Mesendoderm (in vitro differentiated cells): ENCODE measurements at regions not wholly inside any gene's neighbourhood (a gene's known extent, or its start where the extent isn't known, plus 50 kb on each side); places are given as distances from the start of the nearest gene placed in this dataset.

Source experiments
- DNase-seq: peaks from one replicate; pipeline ENCODE4 v3.0.0; 2013
- H2AK5ac ChIP-seq: 2 replicates; pipeline ENCODE4 v1.6.1; 2013; ENCODE audit warnings: low read length, inconsistent platforms
- H2BK120ac ChIP-seq: 2 replicates; pipeline ENCODE4 v1.6.1; 2013; ENCODE audit warnings: low read depth, mild to moderate bottlenecking, low read length, moderate library complexity, mixed read lengths
- H2BK15ac ChIP-seq: replicated peaks from 2 replicates; pipeline ENCODE4 v1.6.1; 2013; ENCODE audit warnings: low read depth, mild to moderate bottlenecking, moderate library complexity
- H2BK5ac ChIP-seq: 2 replicates; pipeline ENCODE4 v1.6.1; 2013; ENCODE audit warnings: low read length, inconsistent platforms
- H3K18ac ChIP-seq: 2 replicates; pipeline ENCODE4 v1.6.1; 2013; ENCODE audit warnings: mild to moderate bottlenecking, low read length, mixed read lengths
- H3K23ac ChIP-seq: one replicate; pipeline ENCODE4 v1.6.1; 2013; ENCODE audit warnings: low read length
- H3K27ac ChIP-seq: 2 replicates; pipeline ENCODE4 v1.5.1; 2013; ENCODE audit warnings: low read depth, mild to moderate bottlenecking, inconsistent platforms, low read length, moderate library complexity
- H3K27me3 ChIP-seq: 2 replicates; pipeline ENCODE4 v1.6.1; 2013; ENCODE audit warnings: low read length, control low read depth, mild to moderate bottlenecking, inconsistent platforms; ENCODE audit not compliant: insufficient read depth, poor library complexity
- H3K36me3 ChIP-seq: 2 replicates; pipeline ENCODE4 v1.6.1; 2013; ENCODE audit warnings: low read length, inconsistent platforms; ENCODE audit not compliant: control insufficient read depth, insufficient read depth
- H3K4ac ChIP-seq: one replicate; pipeline ENCODE4 v1.6.1; 2013; ENCODE audit warnings: low read depth, mild to moderate bottlenecking, low read length, moderate library complexity
- H3K4me1 ChIP-seq: 2 replicates; pipeline ENCODE4 v1.6.1; 2013; ENCODE audit warnings: low read depth, low read length, inconsistent platforms; ENCODE audit not compliant: control insufficient read depth
- H3K4me2 ChIP-seq: 2 replicates; pipeline ENCODE4 v1.6.1; 2013; ENCODE audit warnings: low read length
- H3K4me3 ChIP-seq: 2 replicates; pipeline ENCODE4 v1.5.1; 2013; ENCODE audit warnings: mild to moderate bottlenecking, low read length
- H3K56ac ChIP-seq: one replicate; pipeline ENCODE4 v1.6.1; 2013; ENCODE audit warnings: low read length
- H3K79me1 ChIP-seq: 2 replicates; pipeline ENCODE4 v1.6.1; 2013; ENCODE audit warnings: low read length, inconsistent platforms
- H3K79me2 ChIP-seq: 2 replicates; pipeline ENCODE4 v1.6.1; 2013; ENCODE audit warnings: mild to moderate bottlenecking, low read length; ENCODE audit not compliant: control insufficient read depth, insufficient read depth
- H3K9ac ChIP-seq: 2 replicates; pipeline ENCODE4 v1.6.1; 2013; ENCODE audit warnings: low read length, inconsistent platforms
- H4K5ac ChIP-seq: one replicate; pipeline ENCODE4 v1.6.1; 2013; ENCODE audit warnings: low read length
- H4K8ac ChIP-seq: one replicate; pipeline ENCODE4 v1.6.1; 2013; ENCODE audit warnings: low read depth, mild to moderate bottlenecking, control low read depth, low read length, moderate library complexity
- WGBS: extraction: QIAGEN DNeasy Blood & Tissue Kit; methylation state at CpG from one replicate; pipeline ENCODE4 v1.1.7; 2013; ENCODE audit warnings: low lambda C conversion rate, missing lambda C conversion rate; ENCODE audit not compliant: insufficient coverage; ENCODE audit errors: extremely low coverage; 5-methylcytosine and 5-hydroxymethylcytosine counted together

DNA sequence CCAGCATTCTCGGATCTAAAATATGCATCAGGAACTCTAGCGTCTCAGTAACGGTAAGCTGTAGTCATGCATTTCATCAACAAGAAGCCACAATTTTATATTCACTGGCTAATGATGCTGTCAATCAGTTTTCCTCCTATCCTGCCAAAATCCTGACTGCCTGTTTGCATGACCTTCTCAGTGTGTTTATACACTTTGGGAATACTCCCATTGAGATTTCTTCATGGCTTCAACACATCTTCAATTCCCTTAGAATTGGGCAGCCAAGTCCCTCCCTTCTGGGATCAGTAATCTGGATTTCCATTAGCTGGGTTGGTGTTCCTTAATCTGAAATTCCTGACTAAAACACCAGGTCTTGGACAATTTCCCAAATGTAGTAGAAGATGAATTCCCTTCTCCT is 348.9 kb upstream of the DYNLRB2 start:
- Histone ChIP-seq H3K27ac (no peak overlapping the region), H3K56ac (no peak overlapping the region), H3K4me2 (no peak overlapping the region), H2BK120ac (no peak overlapping the region), H2BK5ac (no peak overlapping the region), H2BK15ac (no peak overlapping the region), H3K4ac (no peak overlapping the region), H3K9ac (no peak overlapping the region), H3K36me3 (no peaks in the 10 kb centered on the region), H3K18ac (no peak overlapping the region), H4K8ac (no peak overlapping the region), H3K79me1 (no peaks in the 10 kb centered on the region), H3K27me3 (no peaks in the 10 kb centered on the region), H3K4me3 (no peak overlapping the region), H2AK5ac (no peak overlapping the region), H3K4me1 (no peaks in the 10 kb centered on the region), H4K5ac (no peak overlapping the region), H3K79me2 (no peaks in the 10 kb centered on the region), H3K23ac (no peak overlapping the region)
- DNase-seq: no peak
- no CpG with 5 or more reads among the region's 3 CpGs for WGBS

DNA sequence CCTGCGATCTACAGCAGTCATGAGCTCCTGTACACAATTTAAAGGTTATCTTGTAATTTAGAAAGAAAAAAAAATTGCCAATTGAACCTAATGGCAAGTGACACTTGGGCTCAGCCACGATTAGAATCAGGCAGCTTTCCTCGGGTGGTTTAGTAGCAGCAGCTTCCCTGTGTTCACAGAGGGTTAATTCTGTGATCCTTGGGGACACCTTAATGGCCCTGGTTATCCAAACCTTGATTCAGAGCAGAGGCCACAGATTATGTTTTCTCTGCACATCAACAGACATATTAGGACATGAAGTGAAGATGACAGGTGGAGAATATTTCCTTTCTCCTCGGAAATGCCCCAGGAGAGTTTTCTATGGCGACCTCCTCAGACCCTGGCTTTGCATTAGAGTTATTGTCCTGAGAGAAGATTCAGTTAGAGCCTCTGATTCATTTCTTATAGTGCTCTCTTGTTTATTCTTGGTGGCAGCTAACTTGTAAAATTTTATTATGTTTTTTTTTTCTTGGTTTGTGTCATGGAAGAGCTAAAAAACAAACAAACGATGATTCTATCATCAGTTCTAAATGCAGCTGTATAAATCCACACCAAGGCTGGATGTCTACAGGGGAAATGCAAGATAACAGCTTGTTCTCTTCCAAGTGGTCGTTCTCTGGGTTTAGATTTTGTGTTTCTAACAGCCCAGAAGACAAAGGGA is 351.2 kb upstream of the DYNLRB2 start:
- Histone ChIP-seq H3K4me1 (no peaks in the 10 kb centered on the region), H3K18ac (no peak overlapping the region), H3K27me3 (no peaks in the 10 kb centered on the region), H3K36me3 (no peaks in the 10 kb centered on the region), H2BK15ac (no peak overlapping the region), H2AK5ac (no peak overlapping the region), H3K79me1 (no peaks in the 10 kb centered on the region), H4K8ac (no peak overlapping the region), H3K27ac (no peak overlapping the region), H3K4me2 (no peak overlapping the region), H3K4me3 (no peak overlapping the region), H3K23ac (no peak overlapping the region), H4K5ac (no peak overlapping the region), H2BK5ac (no peak overlapping the region), H2BK120ac (no peak overlapping the region), H3K4ac (no peak overlapping the region), H3K56ac (no peak overlapping the region), H3K9ac (no peak overlapping the region), H3K79me2 (no peaks in the 10 kb centered on the region)
- WGBS: no CpG with 5 or more reads among the region's 7 CpGs
- DNase-seq: no peak

DNA sequence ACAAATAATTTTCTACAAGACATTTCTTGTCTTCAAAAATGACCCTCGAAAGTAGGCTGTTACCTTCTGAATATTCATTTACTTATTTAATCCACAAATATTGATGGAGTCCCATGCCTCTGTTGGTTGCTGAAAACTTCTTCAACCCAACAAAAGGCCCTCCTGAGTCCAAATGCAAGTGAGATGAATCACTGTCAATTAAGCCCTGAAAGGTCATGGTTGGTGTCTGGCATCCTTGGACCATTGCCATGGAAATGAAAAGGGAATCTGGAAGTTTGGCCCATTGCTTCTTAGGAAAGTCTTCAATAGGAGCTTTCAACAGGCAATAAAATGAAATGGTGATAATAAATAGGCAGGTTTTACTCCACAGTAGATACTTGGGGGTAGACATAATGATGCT is 364.7 kb upstream of the DYNLRB2 start:
- no peak overlapping the region for H2BK120ac ChIP-seq
- H2BK5ac ChIP-seq: no peak overlapping the region
- H3K18ac ChIP-seq: no peak overlapping the region
- H3K79me1 ChIP-seq: no peaks in the 10 kb centered on the region
- H3K56ac ChIP-seq: no peak overlapping the region
- H3K36me3 ChIP-seq: no peaks in the 10 kb centered on the region
- H3K27me3 ChIP-seq: no peaks in the 10 kb centered on the region
- no peak overlapping the region for H4K5ac ChIP-seq
- no peak overlapping the region for H3K4me2 ChIP-seq
- no peak for DNase-seq
- no peak overlapping the region for H2BK15ac ChIP-seq
- H3K4me3 ChIP-seq: no peak overlapping the region
- H3K9ac ChIP-seq: no peak overlapping the region
- no peaks in the 10 kb centered on the region for H3K79me2 ChIP-seq
- no peak overlapping the region for H2AK5ac ChIP-seq
- no peak overlapping the region for H3K23ac ChIP-seq
- no peak overlapping the region for H4K8ac ChIP-seq
- no peak overlapping the region for H3K27ac ChIP-seq
- no peaks in the 10 kb centered on the region for H3K4me1 ChIP-seq
- no CpG with 5 or more reads among the region's 1 CpG for WGBS
- H3K4ac ChIP-seq: no peak overlapping the region

DNA sequence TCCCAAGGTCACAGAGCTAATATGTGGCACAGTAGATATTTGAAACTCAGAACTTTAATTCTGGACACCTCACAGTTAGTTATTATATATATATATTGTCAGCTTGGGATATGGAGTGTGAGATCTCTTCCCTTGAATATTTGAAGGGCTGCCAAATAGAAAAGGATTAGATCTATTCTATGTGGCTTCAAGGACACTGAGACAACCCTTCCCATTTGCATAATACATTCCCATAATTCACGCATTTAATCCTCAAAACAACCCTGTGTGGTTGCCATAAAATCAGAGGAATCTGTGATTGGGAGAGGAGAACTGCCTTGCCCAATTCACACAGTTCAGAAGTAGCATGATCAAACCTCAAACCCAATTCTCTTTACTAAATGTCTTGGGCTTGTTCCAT is 365.8 kb upstream of the DYNLRB2 start:
- Histone ChIP-seq H3K79me2 (no peaks in the 10 kb centered on the region), H3K4me2 (no peak overlapping the region), H3K9ac (no peak overlapping the region), H3K23ac (no peak overlapping the region), H3K27me3 (no peaks in the 10 kb centered on the region), H3K36me3 (no peaks in the 10 kb centered on the region), H3K4me1 (no peaks in the 10 kb centered on the region), H2BK15ac (no peak overlapping the region), H3K79me1 (no peaks in the 10 kb centered on the region), H4K8ac (no peak overlapping the region), H2AK5ac (no peak overlapping the region), H3K56ac (no peak overlapping the region), H2BK5ac (no peak overlapping the region), H3K4ac (no peak overlapping the region), H3K4me3 (no peak overlapping the region), H3K27ac (no peak overlapping the region), H4K5ac (no peak overlapping the region), H2BK120ac (no peak overlapping the region), H3K18ac (no peak overlapping the region)
- DNase-seq: no peak
- no CpG with 5 or more reads among the region's 1 CpG for WGBS

DNA sequence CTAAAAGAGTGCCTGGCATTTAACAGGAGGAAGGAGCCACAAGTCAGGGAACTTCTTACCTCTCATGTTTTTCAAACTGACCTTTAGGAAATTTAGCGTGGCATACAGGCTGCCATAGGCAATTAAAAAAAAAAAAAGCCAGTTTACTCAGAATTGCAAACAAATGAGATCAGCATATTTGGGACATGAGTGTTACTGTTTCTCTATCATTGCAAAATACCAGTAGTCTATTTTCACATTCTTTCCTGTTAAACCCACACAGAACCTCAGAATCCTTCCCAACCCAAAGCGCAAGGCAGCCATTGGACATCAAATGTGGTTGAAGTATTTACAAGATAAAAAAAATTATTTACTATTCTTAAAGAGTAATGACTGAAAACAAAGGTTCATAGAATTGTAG is 366.4 kb upstream of the DYNLRB2 start:
- peak; percentile 21 for DNase-seq
- Histone ChIP-seq H3K79me1 (no peaks in the 10 kb centered on the region), H4K8ac (no peak overlapping the region), H3K9ac (no peak overlapping the region), H4K5ac (no peak overlapping the region), H3K4ac (no peak overlapping the region), H2BK120ac (no peak overlapping the region), H3K4me3 (no peak overlapping the region), H3K4me1 (no peaks in the 10 kb centered on the region), H3K18ac (no peak overlapping the region), H2AK5ac (no peak overlapping the region), H3K79me2 (no peaks in the 10 kb centered on the region), H3K36me3 (no peaks in the 10 kb centered on the region), H3K23ac (no peak overlapping the region), H3K4me2 (no peak overlapping the region), H2BK5ac (no peak overlapping the region), H3K56ac (no peak overlapping the region), H2BK15ac (no peak overlapping the region), H3K27me3 (no peaks in the 10 kb centered on the region), H3K27ac (no peak overlapping the region)
- WGBS: no CpG with 5 or more reads among the region's 2 CpGs

DNA sequence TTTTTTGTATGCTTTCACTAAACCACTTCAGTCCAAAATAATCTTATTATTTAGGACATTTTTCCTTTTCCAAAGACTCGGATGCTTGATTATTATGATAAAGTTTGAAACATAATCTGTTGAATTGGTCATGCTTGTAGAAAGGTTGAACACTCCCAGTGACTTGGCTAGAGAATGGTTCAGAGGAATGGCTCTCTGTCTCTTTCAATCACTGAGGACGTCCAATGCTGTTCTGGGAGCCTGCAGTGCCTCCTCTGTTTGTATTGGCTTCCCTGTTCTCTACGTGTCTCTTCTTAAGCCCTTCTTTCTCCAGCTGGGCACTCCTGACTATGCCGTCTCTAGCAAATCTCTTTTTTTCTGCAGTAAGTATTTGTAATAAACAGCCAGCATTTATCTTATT is 369.0 kb upstream of the DYNLRB2 start:
- Histone ChIP-seq H4K5ac (no peak overlapping the region), H3K4me1 (no peaks in the 10 kb centered on the region), H3K9ac (no peak overlapping the region), H3K56ac (no peak overlapping the region), H3K27me3 (no peaks in the 10 kb centered on the region), H3K79me1 (no peaks in the 10 kb centered on the region), H3K4me3 (no peak overlapping the region), H2BK5ac (no peak overlapping the region), H3K4ac (no peak overlapping the region), H3K4me2 (no peak overlapping the region), H4K8ac (no peak overlapping the region), H3K27ac (no peak overlapping the region), H3K79me2 (no peaks in the 10 kb centered on the region), H3K36me3 (no peaks in the 10 kb centered on the region), H2BK15ac (no peak overlapping the region), H3K23ac (no peak overlapping the region), H2BK120ac (no peak overlapping the region), H2AK5ac (no peak overlapping the region), H3K18ac (no peak overlapping the region)
- WGBS: no CpG with 5 or more reads among the region's 4 CpGs
- DNase-seq: no peak
